Activated gamma-delta T cell treated with Interleukin-2 at 50 U/mL for 16 hours (primary cell): ENCODE measurements at regions not wholly inside any gene's neighbourhood (a gene's known extent, or its start where the extent isn't known, plus 50 kb on each side); places are given as distances from the start of the nearest gene placed in this dataset.
"Not testable (repeated sequence)": the region's sequence is repeated elsewhere in the genome, so short reads cannot be mapped to it uniquely, and the experiment has no call there.

Experiments
- DNase-seq: peaks from one replicate; pipeline ENCODE4 v3.0.0-alpha.2; 2020

- no peak for DNase-seq
These were observed 102.9 kb upstream of the ZNF184 start for GRCh38 chr6:27575594-27576361.

- no peak for DNase-seq
These were observed 95.5 kb upstream of the ZNF184 start for GRCh38 chr6:27568226-27568897.

- no peak for DNase-seq
These were observed 93.2 kb upstream of the ZNF184 start for GRCh38 chr6:27565839-27566779.

- DNase-seq: no peak
These were observed 89.1 kb upstream of the ZNF184 start for GRCh38 chr6:27562027-27562410.

- no peak for DNase-seq
These were observed 85.3 kb upstream of the ZNF184 start for GRCh38 chr6:27558028-27558724.

GRCh38 chr6:27556406-27556805 is 83.5 kb upstream of the ZNF184 start:
- no peak for DNase-seq

- no peak for DNase-seq
These were observed 80.4 kb upstream of the ZNF184 start for GRCh38 chr6:27553123-27553904.

- no peak for DNase-seq
These were observed 78.7 kb upstream of the ZNF184 start for GRCh38 chr6:27551607-27552006.

- DNase-seq: no peak
These were observed 77.8 kb upstream of the ZNF184 start for GRCh38 chr6:27550692-27551091.

- not testable (repeated sequence) for DNase-seq
These were observed 76.3 kb upstream of the ZNF184 start for GRCh38 chr6:27549241-27549598.

- no peak for DNase-seq
These were observed 74.5 kb upstream of the ZNF184 start for GRCh38 chr6:27547157-27548075.

- no peak for DNase-seq
These were observed 73.6 kb upstream of the ZNF184 start for GRCh38 chr6:27546522-27546921.

- no peak for DNase-seq
These were observed 72.6 kb upstream of the ZNF184 start for GRCh38 chr6:27545271-27546046.

- no peak for DNase-seq
These were observed 71.8 kb upstream of the ZNF184 start for GRCh38 chr6:27544612-27545260.

- not testable (repeated sequence) for DNase-seq
These were observed 71.2 kb upstream of the ZNF184 start for GRCh38 chr6:27544135-27544534.

- DNase-seq: no peak
These were observed 69.6 kb upstream of the ZNF184 start for GRCh38 chr6:27542485-27542884.

GRCh38 chr6:27541933-27542297 is 69.0 kb upstream of the ZNF184 start:
- DNase-seq: no peak

- no peak for DNase-seq
These were observed 68.5 kb upstream of the ZNF184 start for GRCh38 chr6:27541212-27541932.

- DNase-seq: no peak
These were observed 66.6 kb upstream of the ZNF184 start for GRCh38 chr6:27539551-27539950.
